Stimulated activated CD8-positive, alpha-beta memory T cell treated with anti-CD3 and anti-CD28 coated beads, Interleukin-7, amount 100 ng/mL, for 1 hour (primary cell): ENCODE measurements at regions not wholly inside any gene's neighbourhood (a gene's known extent, or its start where the extent isn't known, plus 50 kb on each side); places are given as distances from the start of the nearest gene placed in this dataset.
"Not testable (repeated sequence)": the region's sequence is repeated elsewhere in the genome, so short reads cannot be mapped to it uniquely, and the experiment has no call there.

ENCODE experiments used
- DNase-seq, 2 donors: peaks; one replicate each; pipeline ENCODE4 v3.0.0-alpha.2; 2020; ENCODE audit warnings: low read depth in 2 of 2

GRCh38 chrX:45400951-45401725 is 200.5 kb upstream of the DIPK2B start:
- DNase-seq: not testable (repeated sequence)

DNA sequence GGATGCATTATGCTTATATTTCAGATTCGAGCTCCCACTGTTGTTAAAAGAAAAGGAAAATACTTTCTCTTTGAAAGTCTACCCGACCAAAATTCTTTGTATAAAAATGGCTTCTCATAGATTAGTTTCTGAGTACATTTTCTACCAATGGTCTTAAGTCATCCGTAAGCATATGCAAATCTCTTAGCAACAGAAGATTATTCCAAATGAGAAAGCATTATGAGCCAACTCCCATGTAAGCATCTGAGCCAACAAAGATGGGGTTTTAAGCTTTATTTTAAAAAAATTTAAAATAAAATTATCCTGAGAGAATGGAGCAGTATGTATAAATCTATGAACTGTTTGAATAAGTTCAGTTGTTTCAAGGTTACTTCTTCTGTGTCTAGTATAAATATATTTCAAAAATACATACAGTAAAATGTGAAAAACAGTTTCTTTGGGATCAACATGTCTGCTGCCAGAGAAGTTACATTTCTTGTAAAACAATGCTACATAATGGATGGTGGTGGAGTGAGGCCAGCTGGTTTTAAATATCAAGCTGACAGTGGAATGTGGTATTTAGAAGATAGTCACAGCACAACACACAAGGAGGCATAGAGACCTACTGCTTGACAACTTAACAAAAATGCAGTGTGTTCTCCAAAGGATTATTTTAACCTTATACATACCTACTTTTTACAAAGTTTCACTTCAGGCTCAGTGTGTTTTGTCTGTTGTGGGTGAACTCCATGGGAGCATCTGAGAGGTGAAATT is 199.5 kb upstream of the DIPK2B start:
- DNase-seq: no peak

DNA sequence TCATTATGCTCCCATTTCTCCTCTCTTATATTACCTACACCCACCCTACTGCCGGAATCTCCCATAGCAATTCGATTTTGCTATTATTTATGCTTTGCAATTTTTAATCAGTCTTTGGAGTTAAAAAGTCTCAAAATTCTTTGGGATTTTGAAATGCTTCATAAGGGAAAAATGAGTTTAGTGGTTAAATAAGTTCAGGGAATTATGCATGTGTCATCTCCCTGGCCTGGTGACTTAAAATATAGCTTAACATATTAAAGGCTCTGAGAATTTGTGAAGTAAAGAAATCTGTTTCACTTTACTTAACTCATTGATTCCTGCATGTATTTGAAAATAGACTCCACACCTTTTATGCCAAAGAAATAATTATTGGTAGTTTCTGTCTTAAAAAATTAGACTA is 185.1 kb upstream of the DIPK2B start:
- no peak for DNase-seq

DNA sequence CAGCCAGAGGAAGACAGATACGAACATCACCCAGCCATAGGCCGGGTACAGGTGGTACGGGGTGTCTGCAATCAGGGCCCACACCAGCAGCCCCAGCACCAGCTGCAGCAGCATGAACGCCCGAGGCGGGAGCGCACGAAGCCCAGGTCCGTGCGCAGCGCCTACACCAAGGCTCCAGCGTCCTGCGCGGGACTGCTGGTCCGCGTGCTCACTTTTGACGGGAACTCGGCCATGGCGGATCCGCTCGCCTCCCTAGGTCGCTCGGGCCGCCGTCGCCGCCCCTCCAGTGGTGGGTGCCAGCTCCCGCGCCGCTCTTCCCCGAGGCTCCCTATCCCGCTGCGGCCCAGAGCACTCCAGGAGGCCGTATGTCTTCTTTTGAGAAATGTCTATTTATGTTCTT is 181.2 kb upstream of the DIPK2B start:
- no peak for DNase-seq

DNA sequence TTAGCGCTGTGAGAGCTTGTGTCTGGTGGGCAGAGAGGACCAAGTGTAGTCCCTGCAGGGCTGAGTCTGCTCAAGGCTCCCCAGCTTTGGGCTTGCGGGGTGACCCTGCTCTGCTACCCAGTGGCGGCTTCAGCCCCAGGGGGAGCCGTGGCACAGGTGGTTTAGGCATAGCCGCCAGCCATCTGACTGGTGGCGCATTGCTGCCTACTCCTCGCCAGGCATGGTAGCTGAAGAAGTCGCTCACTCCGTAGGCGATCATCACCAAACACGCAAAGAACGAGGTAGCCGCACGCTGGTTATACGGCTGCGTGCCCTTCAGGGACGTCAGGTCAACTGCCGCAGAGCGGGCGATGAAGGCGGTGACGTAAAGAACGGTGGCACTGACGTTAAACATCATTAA is 180.7 kb upstream of the DIPK2B start:
- no peak for DNase-seq

GRCh38 chrX:45379236-45379635 is 178.6 kb upstream of the DIPK2B start:
- no peak for DNase-seq

GRCh38 chrX:45372151-45372550 is 171.5 kb upstream of the DIPK2B start:
- DNase-seq: no peak

DNA sequence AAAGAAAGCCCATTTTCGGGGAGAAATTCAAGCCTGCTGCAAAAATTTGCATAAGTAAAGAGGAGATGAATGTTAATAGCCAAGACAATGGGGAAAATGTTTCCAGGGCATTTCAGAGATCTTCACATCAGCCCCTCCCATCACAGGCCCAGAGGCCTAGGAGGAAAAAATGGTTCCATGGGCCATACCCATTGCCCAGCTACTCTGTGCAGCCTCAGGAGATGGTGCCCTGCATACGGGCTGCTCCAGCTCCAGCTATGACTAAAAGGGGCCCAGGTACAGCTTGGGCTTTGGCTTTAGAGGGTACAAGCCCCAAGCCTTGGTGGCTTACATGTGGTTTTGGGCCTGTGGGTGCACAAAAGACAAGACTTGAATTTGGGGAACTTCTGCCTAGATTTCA is 168.0 kb upstream of the DIPK2B start:
- no peak for DNase-seq

GRCh38 chrX:45363596-45363995 is 162.9 kb upstream of the DIPK2B start:
- DNase-seq: no peak

- DNase-seq: no peak
Measured at GRCh38 chrX:45360571-45360970, 159.9 kb upstream of the DIPK2B start.

DNA sequence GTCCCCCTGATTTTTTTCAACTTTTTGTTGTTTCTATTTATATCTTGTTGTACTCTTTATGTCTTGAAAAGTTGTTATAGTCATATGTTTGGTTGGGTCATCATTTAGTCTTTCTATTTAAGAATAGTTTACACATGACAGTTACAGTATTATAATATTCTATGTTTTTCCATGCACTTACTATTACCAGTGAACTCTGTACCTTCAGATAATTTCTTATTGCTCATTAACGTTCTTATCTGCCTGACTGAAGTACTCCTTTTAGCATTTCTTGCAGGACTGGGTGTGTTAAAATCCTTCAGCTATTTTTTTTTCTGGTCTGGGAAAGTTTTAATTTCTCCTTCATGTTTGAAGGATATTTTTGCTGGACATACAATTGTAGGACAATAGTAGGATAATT is 157.7 kb upstream of the DIPK2B start:
- no peak for DNase-seq

DNA sequence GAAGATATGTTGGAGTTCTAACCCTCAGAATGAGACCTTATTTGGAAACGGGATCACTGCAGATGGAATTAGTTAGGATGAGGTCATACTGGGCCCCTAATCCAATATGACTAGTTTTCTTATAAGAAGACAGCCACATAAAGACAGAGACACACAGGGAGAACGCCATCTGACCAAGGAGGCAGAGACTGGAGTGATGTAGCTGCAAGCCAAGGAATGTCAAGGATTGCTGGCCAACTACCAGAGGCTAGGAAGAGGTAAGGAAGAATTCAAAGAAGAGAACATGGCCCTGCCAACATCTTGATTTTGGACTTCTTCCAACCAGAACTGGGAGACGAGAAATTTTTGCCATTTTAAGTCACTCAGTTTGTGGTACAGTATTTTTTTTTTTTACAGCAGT is 152.8 kb upstream of the DIPK2B start:
- no peak for DNase-seq

DNA sequence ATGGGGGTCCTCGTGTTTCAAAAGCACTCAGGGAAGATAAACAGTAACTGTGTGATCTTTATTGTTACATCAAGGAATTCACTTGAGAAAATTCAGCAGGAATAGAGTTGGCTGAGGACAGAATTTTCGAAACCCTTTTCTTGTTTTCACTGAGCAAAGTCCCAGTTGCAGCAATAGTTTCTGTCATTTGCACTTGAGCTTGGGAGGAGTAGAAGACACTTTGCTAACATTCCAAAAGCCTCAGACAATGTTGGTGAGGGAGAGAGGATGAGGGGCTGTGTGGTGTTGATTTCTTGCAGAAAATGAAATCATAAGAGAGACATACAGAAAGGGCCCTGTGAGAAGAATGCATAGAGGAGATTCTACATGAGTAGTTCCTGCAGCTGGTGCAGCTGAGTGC is 151.9 kb upstream of the DIPK2B start:
- DNase-seq: no peak

DNA sequence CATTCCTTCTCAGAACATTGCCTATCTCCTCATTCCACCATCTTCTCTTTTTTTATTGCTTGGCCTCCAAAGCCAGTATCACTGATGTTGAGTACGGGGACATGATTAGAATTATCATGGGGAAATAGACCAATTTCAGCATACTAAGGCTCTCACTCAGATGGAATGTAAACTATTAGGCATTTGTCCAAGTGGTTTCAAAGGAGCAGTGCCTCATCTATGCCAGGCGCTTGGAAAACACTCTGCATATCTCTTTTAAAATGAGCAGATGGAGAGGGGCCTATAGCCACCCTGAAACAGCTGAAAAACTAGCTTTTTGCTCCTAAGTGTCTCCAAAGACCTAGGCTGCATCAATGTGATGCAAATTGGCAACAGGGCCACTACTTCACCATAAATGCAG is 150.8 kb upstream of the DIPK2B start:
- no peak for DNase-seq

DNA sequence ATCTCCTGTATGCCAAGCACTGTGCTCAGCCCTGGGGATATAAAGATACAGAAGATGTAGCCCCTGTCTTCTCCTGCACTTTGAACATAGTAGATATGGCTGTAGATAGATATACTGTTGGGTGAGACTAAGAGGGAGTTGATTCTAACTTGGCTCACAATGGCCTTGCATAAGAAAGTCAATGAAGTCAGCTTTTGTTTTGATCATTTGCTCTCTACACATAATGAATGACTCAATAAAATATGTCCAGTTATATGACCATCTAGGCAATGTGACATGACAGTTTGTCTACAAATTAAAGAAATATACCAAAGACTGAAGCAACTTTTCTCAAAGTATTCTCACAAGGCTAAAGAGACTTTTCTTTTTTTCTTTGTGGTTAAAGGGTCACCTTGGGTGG is 147.6 kb upstream of the DIPK2B start:
- no peak for DNase-seq

- no peak for DNase-seq
Measured at GRCh38 chrX:45347877-45348276, 147.2 kb upstream of the DIPK2B start.

DNA sequence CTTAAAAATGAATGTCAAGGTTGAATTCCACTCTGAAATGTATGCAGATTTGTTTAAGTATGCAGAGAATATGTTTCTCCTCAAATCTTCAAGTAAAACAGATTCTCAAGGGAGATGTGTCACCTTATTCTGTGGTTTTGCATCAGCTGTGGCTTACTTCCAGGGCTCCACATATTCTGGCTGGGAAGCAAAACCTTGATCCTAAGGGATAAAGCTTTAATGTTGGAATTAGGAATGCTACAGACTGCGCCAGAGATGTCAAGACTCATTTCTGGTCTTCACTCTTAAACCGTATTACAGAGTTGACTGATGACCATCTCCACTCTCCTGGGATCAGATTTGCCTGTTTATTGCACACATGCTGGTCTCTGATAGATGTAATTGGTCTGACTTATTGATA is 143.9 kb upstream of the DIPK2B start:
- DNase-seq: no peak

DNA sequence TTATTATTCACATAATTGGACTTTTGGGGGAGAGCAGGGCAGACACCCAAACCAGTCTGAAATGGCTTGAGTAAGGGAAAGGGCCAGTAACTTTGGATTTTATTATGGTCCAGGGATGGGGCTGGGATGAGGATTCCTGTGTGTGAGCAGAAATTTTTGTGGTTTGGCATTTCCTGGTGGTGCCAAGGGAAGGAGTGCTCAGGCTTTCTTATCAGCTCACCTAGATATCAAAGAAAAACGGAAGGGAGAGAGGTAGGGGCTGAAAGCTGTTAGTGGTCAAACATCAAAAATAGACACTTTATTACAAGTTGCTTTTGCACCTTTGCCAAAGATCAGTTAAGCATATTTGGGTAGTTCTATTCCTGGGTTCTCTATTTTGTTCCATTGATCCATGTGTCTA is 128.5 kb upstream of the DIPK2B start:
- DNase-seq: no peak

DNA sequence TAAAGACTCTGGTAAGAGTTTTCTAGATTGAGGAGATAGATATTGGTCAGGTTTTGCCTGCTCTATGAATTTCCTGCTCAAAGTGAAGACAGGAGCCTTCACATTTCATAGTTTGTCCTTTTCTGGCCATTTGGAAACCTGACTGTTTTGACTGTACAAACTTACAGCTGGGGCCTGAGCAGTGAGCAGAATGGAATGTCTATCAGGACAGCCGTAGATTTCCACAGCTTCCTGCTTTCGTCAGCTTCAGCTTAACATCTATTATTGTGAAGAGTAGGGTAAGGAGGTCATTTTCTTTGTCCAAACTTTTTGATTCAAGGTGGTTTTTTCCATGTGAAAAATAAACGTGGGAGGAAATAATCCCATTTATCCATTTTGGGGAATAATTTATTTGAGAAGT is 124.3 kb upstream of the DIPK2B start:
- DNase-seq: no peak

DNA sequence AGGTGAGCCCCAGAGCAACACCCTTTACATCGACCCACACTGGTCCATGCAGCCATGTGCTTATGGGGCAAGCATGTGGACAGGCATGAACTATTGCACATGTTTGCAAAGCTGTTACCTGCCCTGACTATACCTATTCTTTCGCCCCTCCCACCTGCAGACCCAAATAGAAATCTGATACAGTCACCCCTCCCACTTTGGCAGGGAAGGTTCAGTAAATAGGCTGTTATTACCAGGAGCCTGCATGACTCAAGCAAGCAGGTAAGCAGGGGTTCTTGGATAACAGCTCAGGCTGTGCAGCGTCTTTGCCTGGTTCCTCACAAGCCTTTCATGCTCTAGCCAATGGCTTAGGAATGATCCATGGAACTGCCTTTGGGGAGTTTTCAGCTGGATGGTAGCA is 122.7 kb upstream of the DIPK2B start:
- DNase-seq: no peak

DNA sequence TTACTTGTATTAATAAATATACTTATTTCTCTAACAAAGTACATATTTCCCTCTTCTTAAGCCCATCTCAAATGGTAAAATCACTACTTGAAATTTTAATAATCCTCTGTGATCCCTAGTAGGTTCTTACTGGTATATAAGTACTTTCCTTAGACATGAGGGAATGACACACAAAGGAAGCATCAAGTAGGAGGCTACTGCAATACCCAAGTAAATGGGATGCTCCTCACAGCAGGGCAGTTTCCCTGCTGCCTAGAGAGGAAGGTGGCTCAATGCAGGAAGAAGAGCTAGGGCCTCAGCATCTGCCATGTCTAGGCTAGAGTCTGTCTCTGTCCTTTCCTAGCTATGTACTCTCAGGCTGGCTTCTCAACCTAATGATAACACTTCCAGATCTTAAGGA is 122.1 kb upstream of the DIPK2B start:
- DNase-seq: no peak

DNA sequence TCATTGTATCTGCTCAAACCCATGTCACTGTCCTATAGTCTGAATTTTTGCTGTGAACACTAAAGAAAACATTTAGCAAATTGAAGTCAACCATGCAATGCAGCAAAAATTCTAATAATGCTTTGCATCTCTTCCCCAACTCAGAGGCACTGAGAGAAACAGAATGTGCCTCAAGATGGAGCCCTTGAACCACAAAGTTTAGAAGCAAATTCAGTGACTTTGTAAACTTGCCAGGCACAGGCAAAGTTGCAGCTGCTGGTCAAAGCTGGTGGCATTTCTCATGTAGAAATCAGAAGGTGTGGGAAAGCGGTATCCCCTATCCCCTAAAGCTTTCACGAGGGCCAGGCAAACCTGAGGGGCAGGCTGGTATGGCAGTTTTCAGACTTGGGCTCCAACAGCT is 121.7 kb upstream of the DIPK2B start:
- no peak for DNase-seq

GRCh38 chrX:45320191-45320590 is 119.5 kb upstream of the DIPK2B start:
- DNase-seq: no peak

- no peak for DNase-seq
Measured at GRCh38 chrX:45309801-45310200, 109.1 kb upstream of the DIPK2B start.
